ENCODE measurements at regions not wholly inside any gene's neighbourhood (a gene's known extent, or its start where the extent isn't known, plus 50 kb on each side); places are given as distances from the start of the nearest gene placed in this dataset.

- H3K4me3 ChIP-seq (ENCODE audit: low read length): peak overlapping the region; percentile 98
- H3K36me3 ChIP-seq (ENCODE audit: insufficient read depth, low read length): no peaks in the 10 kb centered on the region
- no peak overlapping the region for H2AFZ ChIP-seq (ENCODE audit: low read depth, low read length)
- no peak overlapping the region for H3K27ac ChIP-seq (ENCODE audit: low read length)
- H4K20me1 ChIP-seq (ENCODE audit: insufficient read depth): no peaks in the 10 kb centered on the region
- no peak for TF ChIP-seq MXI1 (conservative IDR thresholded peaks at IDR 0.05; ENCODE audit: poor library complexity, severe bottlenecking)
- TF ChIP-seq RAD21 (conservative IDR thresholded peaks at IDR 0.05): no peak
- TF ChIP-seq, protein P1, sequence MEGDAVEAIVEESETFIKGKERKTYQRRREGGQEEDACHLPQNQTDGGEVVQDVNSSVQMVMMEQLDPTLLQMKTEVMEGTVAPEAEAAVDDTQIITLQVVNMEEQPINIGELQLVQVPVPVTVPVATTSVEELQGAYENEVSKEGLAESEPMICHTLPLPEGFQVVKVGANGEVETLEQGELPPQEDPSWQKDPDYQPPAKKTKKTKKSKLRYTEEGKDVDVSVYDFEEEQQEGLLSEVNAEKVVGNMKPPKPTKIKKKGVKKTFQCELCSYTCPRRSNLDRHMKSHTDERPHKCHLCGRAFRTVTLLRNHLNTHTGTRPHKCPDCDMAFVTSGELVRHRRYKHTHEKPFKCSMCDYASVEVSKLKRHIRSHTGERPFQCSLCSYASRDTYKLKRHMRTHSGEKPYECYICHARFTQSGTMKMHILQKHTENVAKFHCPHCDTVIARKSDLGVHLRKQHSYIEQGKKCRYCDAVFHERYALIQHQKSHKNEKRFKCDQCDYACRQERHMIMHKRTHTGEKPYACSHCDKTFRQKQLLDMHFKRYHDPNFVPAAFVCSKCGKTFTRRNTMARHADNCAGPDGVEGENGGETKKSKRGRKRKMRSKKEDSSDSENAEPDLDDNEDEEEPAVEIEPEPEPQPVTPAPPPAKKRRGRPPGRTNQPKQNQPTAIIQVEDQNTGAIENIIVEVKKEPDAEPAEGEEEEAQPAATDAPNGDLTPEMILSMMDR (IDR thresholded peaks at IDR 0.05; ENCODE audit: poor library complexity, severe bottlenecking): no peak
- TF ChIP-seq EZH2 (IDR thresholded peaks at IDR 0.05; ENCODE audit: borderline replicate concordance, insufficient read depth, low read length, poor library complexity, severe bottlenecking): no peak
- no peak for TF ChIP-seq REST (IDR thresholded peaks at IDR 0.05; ENCODE audit: borderline replicate concordance)
- TF ChIP-seq SMC3 (conservative IDR thresholded peaks at IDR 0.05; ENCODE audit: poor library complexity): no peak
- no peak for TF ChIP-seq EP300 (conservative IDR thresholded peaks at IDR 0.05; ENCODE audit: poor library complexity, severe bottlenecking)
- TF ChIP-seq POLR2AphosphoS5 (IDR thresholded peaks at IDR 0.05): no peak
- TF ChIP-seq TAF1 (IDR thresholded peaks at IDR 0.05; ENCODE audit: low read depth): no peak
- no peaks in the 10 kb centered on the region for H3K9me2 ChIP-seq (ENCODE audit: insufficient read depth, low read length)
- H3K4me2 ChIP-seq (ENCODE audit: low read length): peak overlapping the region; percentile 89
- H3K9me3 ChIP-seq (ENCODE audit: low read length): no peaks in the 10 kb centered on the region
- H3K27me3 ChIP-seq (ENCODE audit: insufficient read depth, low read depth, low read length): peaks cover 7% of the 10 kb centered on the region
- H3F3A ChIP-seq (ENCODE audit: insufficient read depth, low read length, poor library complexity, severe bottlenecking): no peaks in the 10 kb centered on the region
- H3K9ac ChIP-seq (ENCODE audit: low read length): peak overlapping the region; percentile 76
- peaks cover 3% of the 10 kb centered on the region for H3K79me2 ChIP-seq (replicated peaks; ENCODE audit: insufficient read depth, low read length)
Observed at GRCh38 chr3:11717768-11718636, 74.3 kb upstream of the VGLL4 start.

DNA sequence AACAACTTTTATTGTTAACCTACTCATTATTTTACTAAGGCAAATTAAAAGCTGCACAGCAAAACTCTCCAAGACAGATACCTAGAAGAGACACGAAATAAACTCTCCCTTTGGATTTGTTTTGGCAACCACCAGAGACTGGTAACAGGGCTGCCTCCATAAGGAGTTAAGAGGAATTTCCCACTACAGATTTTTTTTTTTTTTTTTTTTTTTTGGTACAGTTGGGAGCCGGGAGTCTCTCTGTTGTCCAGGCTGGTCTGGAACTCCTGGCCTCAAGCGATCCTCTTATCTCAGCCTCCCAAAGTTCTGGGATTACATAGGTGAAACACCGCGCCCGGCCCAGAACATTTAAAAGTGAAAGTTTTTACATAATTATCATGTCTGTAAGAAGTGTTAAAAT, 73.6 kb upstream of the VGLL4 start:
- no peak overlapping the region for H2AFZ ChIP-seq (ENCODE audit: low read depth, low read length)
- H3K4me3 ChIP-seq (ENCODE audit: low read length): no peak overlapping the region
- TF ChIP-seq EP300 (conservative IDR thresholded peaks at IDR 0.05; ENCODE audit: poor library complexity, severe bottlenecking): no peak
- TF ChIP-seq MXI1 (conservative IDR thresholded peaks at IDR 0.05; ENCODE audit: poor library complexity, severe bottlenecking): no peak
- no peak for TF ChIP-seq EZH2 (IDR thresholded peaks at IDR 0.05; ENCODE audit: borderline replicate concordance, insufficient read depth, low read length, poor library complexity, severe bottlenecking)
- TF ChIP-seq SMC3 (conservative IDR thresholded peaks at IDR 0.05; ENCODE audit: poor library complexity): no peak
- TF ChIP-seq REST (IDR thresholded peaks at IDR 0.05; ENCODE audit: borderline replicate concordance): no peak
- TF ChIP-seq POLR2AphosphoS5 (IDR thresholded peaks at IDR 0.05): no peak
- no peak for TF ChIP-seq RAD21 (conservative IDR thresholded peaks at IDR 0.05)
- TF ChIP-seq TAF1 (IDR thresholded peaks at IDR 0.05; ENCODE audit: low read depth): no peak
- TF ChIP-seq, protein P1 (IDR thresholded peaks at IDR 0.05; ENCODE audit: poor library complexity, severe bottlenecking): no peak
- no peaks in the 10 kb centered on the region for H3K9me2 ChIP-seq (ENCODE audit: insufficient read depth, low read length)
- no peak overlapping the region for H3K4me2 ChIP-seq (ENCODE audit: low read length)
- H4K20me1 ChIP-seq (ENCODE audit: insufficient read depth): no peaks in the 10 kb centered on the region
- peaks cover 7% of the 10 kb centered on the region for H3K27me3 ChIP-seq (ENCODE audit: insufficient read depth, low read depth, low read length)
- H3K36me3 ChIP-seq (ENCODE audit: insufficient read depth, low read length): no peaks in the 10 kb centered on the region
- H3F3A ChIP-seq (ENCODE audit: insufficient read depth, low read length, poor library complexity, severe bottlenecking): no peaks in the 10 kb centered on the region
- no peaks in the 10 kb centered on the region for H3K9me3 ChIP-seq (ENCODE audit: low read length)
- H3K9ac ChIP-seq (ENCODE audit: low read length): no peak overlapping the region
- H3K27ac ChIP-seq (ENCODE audit: low read length): no peak overlapping the region
- H3K79me2 ChIP-seq (replicated peaks; ENCODE audit: insufficient read depth, low read length): peaks cover 3% of the 10 kb centered on the region

All from neural cell (in vitro differentiated cells).